GM12878 (cell line): ENCODE measurements at regions not wholly inside any gene's neighbourhood (a gene's known extent, or its start where the extent isn't known, plus 50 kb on each side); places are given as distances from the start of the nearest gene placed in this dataset.

Experiments
- ATAC-seq: fragments of 200-7000 bp; cut with Tn5 transposase; 3 replicates; pipeline ENCODE4 v1.9.1; 2020; ENCODE audit warnings: mild to moderate bottlenecking, moderate library complexity
- BruUV-seq: library from RNA; stranded (reverse); fragments of 400-500 nt; replicated peaks from 2 replicates; lab custom pipeline; 2021; lab: Mats Ljungman, UMichigan
- CTCF ChIA-PET: fragments of 300-600 bp; sonication (Branson Sonifier 250); formaldehyde crosslinking; extraction: SDS; loops from one replicate; lab custom pipeline; 2021; ENCODE audit warnings: inconsistent platforms; lab: Yijun Ruan, JAX
- POLR2A ChIA-PET: fragments of 350-600 bp; formaldehyde crosslinking; extraction: SDS; loops from one replicate; lab custom pipeline; 2021; ENCODE audit warnings: inconsistent platforms; lab: Charles Lee
- RAD21 ChIA-PET: fragments of 300-600 bp; sonication (Branson Sonifier 250); formaldehyde crosslinking; loops from one replicate; lab custom pipeline; 2023; ENCODE audit warnings: antibody characterized with exemption; ENCODE audit not compliant: unreplicated experiment; lab: Charles Lee
- SMC1A ChIA-PET: fragments of 300-600 bp; sonication (Branson Sonifier 250); formaldehyde crosslinking; loops from one replicate; lab custom pipeline; 2023; ENCODE audit not compliant: unreplicated experiment, uncharacterized antibody; lab: Charles Lee
- DNase-seq: peaks from one replicate; pipeline ENCODE4 v3.0.0-alpha.2; 2011; ENCODE audit warnings: low read depth, low spot score
- FAIRE-seq: peaks from 3 replicates; lab custom pipeline; 2011; peaks lifted over from hg19 to GRCh38; lab: Jason Lieb, UNC
- H2AFZ ChIP-seq: 2 replicates; pipeline ENCODE4 v1.6.0; 2011; ENCODE audit warnings: low read depth, low read length, control low read depth; ENCODE audit not compliant: control insufficient read depth
- H3K27ac ChIP-seq: 2 replicates; pipeline ENCODE4 v1.5.1; 2011; ENCODE audit warnings: control low read depth; ENCODE audit not compliant: control insufficient read depth, insufficient read depth
- H3K27me3 ChIP-seq, 2 experiments: replicated peaks in 1 of 2; 2 replicates each; pipeline versions ENCODE4 v1.6.0 to v1.6.1; 2011; ENCODE audit warnings: low read length in 1 of 2; ENCODE audit not compliant: control insufficient read depth in 2 of 2, insufficient read depth in 2 of 2
- H3K36me3 ChIP-seq, 2 experiments: 2 replicates each; pipeline ENCODE4 v1.5.1; 2011; ENCODE audit warnings: low read length in 1 of 2; ENCODE audit not compliant: control insufficient read depth in 2 of 2, insufficient read depth in 2 of 2
- H3K4me1 ChIP-seq: 2 replicates; pipeline ENCODE4 v1.6.1; 2011; ENCODE audit warnings: mild to moderate bottlenecking, low read length, moderate library complexity, mixed read lengths; ENCODE audit not compliant: control insufficient read depth, insufficient read depth
- H3K4me2 ChIP-seq: 2 replicates; pipeline ENCODE4 v1.6.0; 2011; ENCODE audit warnings: control low read depth; ENCODE audit not compliant: control insufficient read depth, insufficient read depth
- H3K4me3 ChIP-seq: fragments of 200-600 bp; sonication (generic); 2 replicates; pipeline ENCODE4 v1.5.1; 2016
- H3K79me2 ChIP-seq: 2 replicates; pipeline ENCODE4 v1.6.0; 2011; ENCODE audit warnings: low read length; ENCODE audit not compliant: control insufficient read depth, insufficient read depth
- H3K9ac ChIP-seq: 2 replicates; pipeline ENCODE4 v1.8.0; 2011; ENCODE audit warnings: low read length, control low read depth, mixed read lengths; ENCODE audit not compliant: control insufficient read depth, insufficient read depth
- H3K9me3 ChIP-seq: replicated peaks from 3 replicates; pipeline ENCODE4 v1.5.1; 2011; ENCODE audit warnings: mild to moderate bottlenecking, low read length; ENCODE audit not compliant: control insufficient read depth, insufficient read depth
- H4K20me1 ChIP-seq: 2 replicates; pipeline ENCODE4 v1.6.0; 2011; ENCODE audit not compliant: control insufficient read depth, insufficient read depth
- BRCA1 ChIP-seq: IDR thresholded peaks from 2 replicates; pipeline ENCODE4 v1.6.1; 2011; ENCODE audit warnings: low read depth, low read length, improper control_type of control experiment
- CBX5 ChIP-seq: sonication (generic); IDR thresholded peaks from 2 replicates; pipeline ENCODE4 v1.6.1; 2016; ENCODE audit warnings: low read depth, moderate library complexity, mild to moderate bottlenecking, inconsistent platforms
- DPF2 ChIP-seq: fragments of 450-650 bp; IDR thresholded peaks from 2 replicates; pipeline ENCODE4 v1.6.1; 2017; ENCODE audit warnings: mild to moderate bottlenecking
- ELK1 ChIP-seq: IDR thresholded peaks from 2 replicates; pipeline ENCODE4 v1.6.1; 2012; ENCODE audit warnings: low read depth, low read length, improper control_type of control experiment
- FOXK2 ChIP-seq: fragments of 450-650 bp; IDR thresholded peaks from 2 replicates; pipeline ENCODE4 v1.6.1; 2017; ENCODE audit warnings: mild to moderate bottlenecking, moderate library complexity
- HCFC1 ChIP-seq: fragments of 150-350 bp; IDR thresholded peaks from 2 replicates; pipeline ENCODE4 v1.6.1; 2014; ENCODE audit warnings: low read length
- HSF1 ChIP-seq: fragments of 150-350 bp; IDR thresholded peaks from 2 replicates; pipeline ENCODE4 v1.6.1; 2014; ENCODE audit warnings: mild to moderate bottlenecking, low read depth, low read length
- IRF5 ChIP-seq: fragments of 450-650 bp; IDR thresholded peaks from 2 replicates; pipeline ENCODE4 v1.6.1; 2017; ENCODE audit warnings: borderline replicate concordance
- POLR2A ChIP-seq: IDR thresholded peaks from 2 replicates; pipeline ENCODE4 v1.6.1; 2011; ENCODE audit warnings: low read depth, mild to moderate bottlenecking, low read length
- RBBP5 ChIP-seq: fragments of 200-600 bp; sonication (generic); conservative IDR thresholded peaks from 2 replicates; pipeline ENCODE4 v1.6.1; 2016
- RELB ChIP-seq: fragments of 450-650 bp; IDR thresholded peaks from 2 replicates; pipeline ENCODE4 v1.6.1; 2017; ENCODE audit warnings: low read depth, mild to moderate bottlenecking, moderate library complexity
- SIN3A ChIP-seq: IDR thresholded peaks from 2 replicates; pipeline ENCODE4 v1.6.1; 2012; ENCODE audit warnings: low read depth, low read length, improper control_type of control experiment
- TCF3 ChIP-seq: IDR thresholded peaks from 2 replicates; pipeline ENCODE4 v1.6.1; 2012; ENCODE audit warnings: low read depth, mild to moderate bottlenecking, low read length, borderline replicate concordance; ENCODE audit not compliant: insufficient read depth
- YY1 ChIP-seq: IDR thresholded peaks from 2 replicates; pipeline ENCODE4 v1.6.1; 2011; ENCODE audit warnings: low read depth, mild to moderate bottlenecking, low read length
- ZBTB33 ChIP-seq: fragments of 450-650 bp; IDR thresholded peaks from 2 replicates; pipeline ENCODE4 v1.6.1; 2017; ENCODE audit warnings: mild to moderate bottlenecking
- WGBS: methylation state at CpG from one replicate; pipeline ENCODE4 v1.1.6; 2016; ENCODE audit warnings: low lambda C conversion rate; ENCODE audit not compliant: insufficient replicate concordance, insufficient coverage; ENCODE audit errors: missing lambda C conversion rate; 5-methylcytosine and 5-hydroxymethylcytosine counted together
- in situ Hi-C: fragments of 300-500 bp; cut with MboI; formaldehyde crosslinking; loops from 9 replicates; pipeline ENCODE4 v1.14.3; 2018; ENCODE audit warnings: mixed read lengths
- intact Hi-C: fragments of 100-400 bp; cut with micrococcal nuclease; formaldehyde crosslinking; loops from one replicate; pipeline ENCODE4 v1.14.2; 2022; ENCODE audit not compliant: unreplicated experiment

GRCh38 chr4:108398316-108398715, 222.1 kb upstream of the RPL34 start (continued):
- TF ChIP-seq HSF1 (no peak), POLR2A (no peak)

- ATAC-seq (no peak), DNase-seq (no peak), FAIRE-seq (no peak)
- Histone ChIP-seq H3K4me3 (no peak overlapping the region), H3K27me3 (no peaks in the 10 kb centered on the region), H4K20me1 (no peaks in the 10 kb centered on the region), H3K27ac (no peak overlapping the region), H3K9me3 (no peaks in the 10 kb centered on the region), H3K79me2 (no peaks in the 10 kb centered on the region), H3K4me2 (no peak overlapping the region), H3K4me1 (no peaks in the 10 kb centered on the region), H2AFZ (no peak overlapping the region), H3K9ac (no peak overlapping the region), H3K36me3 (no peaks in the 10 kb centered on the region)
- WGBS: 6% methylated on average over 5 of the region's 5 CpGs
- ChIA-PET RAD21 (no interaction called here), CTCF (no interaction called here), SMC1A (no interaction called here), POLR2A (no interaction called here)
- in situ Hi-C loops (no loop called here), intact Hi-C loops (no loop called here)
- BruUV-seq: no TSS peak
- no peak for TF ChIP-seq ZBTB33
- no peak for TF ChIP-seq BRCA1
- no peak for TF ChIP-seq CBX5
- no peak for TF ChIP-seq HCFC1
- TF ChIP-seq DPF2: no peak
- no peak for TF ChIP-seq RBBP5
- TF ChIP-seq ELK1: no peak
- no peak for TF ChIP-seq RELB
- no peak for TF ChIP-seq IRF5
- TF ChIP-seq TCF3: no peak
- TF ChIP-seq FOXK2: no peak
- no peak for TF ChIP-seq SIN3A
- TF ChIP-seq YY1: no peak
Measured at GRCh38 chr4:108397850-108398249, 222.5 kb upstream of the RPL34 start.
